Vagina (tissue), 2 donors: ENCODE measurements at regions not wholly inside any gene's neighbourhood (a gene's known extent, or its start where the extent isn't known, plus 50 kb on each side); places are given as distances from the start of the nearest gene placed in this dataset.

Experiments
- DNase-seq, 2 donors: peaks; one replicate each; pipeline ENCODE4 v3.0.0-alpha.2; 2017; ENCODE audit errors: extremely low spot score in 2 of 2
- H3K27ac ChIP-seq: fragments of 200-600 bp; sonication (generic); one replicate; pipeline ENCODE4 v1.5.1; 2019
- H3K27me3 ChIP-seq: fragments of 200-600 bp; sonication (generic); one replicate; pipeline ENCODE4 v1.5.1; 2019
- H3K36me3 ChIP-seq, 2 donors: fragments of 200-600 bp; sonication (generic); one replicate each; pipeline ENCODE4 v1.5.1; 2017 to 2019
- H3K4me1 ChIP-seq: fragments of 200-600 bp; sonication (generic); one replicate; pipeline ENCODE4 v1.5.1; 2019
- H3K4me3 ChIP-seq, 2 donors: fragments of 200-600 bp; sonication (generic); 1 replicate in 1 of 2; 2 replicates in 1 of 2; pipeline ENCODE4 v1.5.1; 2016 to 2019
- H3K9me3 ChIP-seq: fragments of 200-600 bp; sonication (generic); one replicate; pipeline ENCODE4 v1.5.1; 2019
- CTCF ChIP-seq, 3 experiments: fragments of 450-650 bp in 2 of 3; fragments of 200-600 bp in 1 of 3; sonication (generic) in 1 of 3; IDR thresholded peaks; one replicate each; pipeline ENCODE4 v1.5.1; 2017 to 2019; ENCODE audit warnings: antibody characterized with exemption in 3 of 3, mild to moderate bottlenecking in 2 of 3, moderate library complexity in 2 of 3
- POLR2A ChIP-seq, 2 donors: fragments of 450-650 bp; IDR thresholded peaks; one replicate each; pipeline ENCODE4 v1.6.1; 2017; ENCODE audit warnings: antibody characterized with exemption in 2 of 2, mild to moderate bottlenecking in 2 of 2, moderate library complexity in 2 of 2
- POLR2AphosphoS5 ChIP-seq, 2 donors: sonication (generic); formaldehyde crosslinking; IDR thresholded peaks; one replicate each; pipeline ENCODE4 v1.9.0; 2017; ENCODE audit warnings: antibody characterized with exemption in 2 of 2, mild to moderate bottlenecking in 2 of 2, low read depth in 1 of 2; ENCODE audit not compliant: insufficient read depth in 1 of 2
- intact Hi-C: fragments of 100-400 bp; cut with DNase I; formaldehyde crosslinking; loops from one replicate; pipeline ENCODE4 v1.15.1; 2023

- Histone ChIP-seq H3K4me3 (no peak overlapping the region), H3K4me1 (no peaks in the 10 kb centered on the region), H3K27me3 (no peaks in the 10 kb centered on the region), H3K36me3 (no peaks in the 10 kb centered on the region), H3K27ac (no peak overlapping the region), H3K9me3 (no peaks in the 10 kb centered on the region)
- TF ChIP-seq POLR2AphosphoS5 (IDR thresholded peaks at IDR 0.05; ENCODE audit: insufficient read depth in 1 of 2, low read depth in 1 of 2) (no peak), POLR2A (IDR thresholded peaks at IDR 0.05) (no peak), CTCF (IDR thresholded peaks at IDR 0.05) (no peak)
- intact Hi-C loops: no loop called here
- DNase-seq: no peak
Measured at GRCh38 chr4:138021139-138021830, 220.9 kb downstream of the SLC7A11 start.

- Histone ChIP-seq H3K4me1 (no peaks in the 10 kb centered on the region), H3K4me3 (no peak overlapping the region), H3K27me3 (no peaks in the 10 kb centered on the region), H3K9me3 (no peaks in the 10 kb centered on the region), H3K27ac (no peak overlapping the region), H3K36me3 (no peaks in the 10 kb centered on the region)
- TF ChIP-seq POLR2A (IDR thresholded peaks at IDR 0.05) (no peak), CTCF (IDR thresholded peaks at IDR 0.05) (no peak), POLR2AphosphoS5 (IDR thresholded peaks at IDR 0.05; ENCODE audit: insufficient read depth in 1 of 2, low read depth in 1 of 2) (no peak)
- no peak for DNase-seq
- intact Hi-C loops: no loop called here
Measured at GRCh38 chr4:138014590-138015288, 227.4 kb downstream of the SLC7A11 start.

GRCh38 chr4:138013625-138014024, 228.5 kb downstream of the SLC7A11 start:
- H3K4me3 ChIP-seq: no peak overlapping the region
- no peaks in the 10 kb centered on the region for H3K4me1 ChIP-seq
- TF ChIP-seq POLR2AphosphoS5 (IDR thresholded peaks at IDR 0.05; ENCODE audit: insufficient read depth in 1 of 2, low read depth in 1 of 2) (no peak), POLR2A (IDR thresholded peaks at IDR 0.05) (no peak), CTCF (IDR thresholded peaks at IDR 0.05) (no peak)
- H3K27me3 ChIP-seq: no peaks in the 10 kb centered on the region
- intact Hi-C loops: no loop called here
- no peak for DNase-seq
- no peaks in the 10 kb centered on the region for H3K36me3 ChIP-seq
- no peak overlapping the region for H3K27ac ChIP-seq
- no peaks in the 10 kb centered on the region for H3K9me3 ChIP-seq

GRCh38 chr4:138010639-138011038, 231.5 kb downstream of the SLC7A11 start:
- intact Hi-C loops: no loop called here
- no peaks in the 10 kb centered on the region for H3K36me3 ChIP-seq
- no peaks in the 10 kb centered on the region for H3K9me3 ChIP-seq
- H3K27me3 ChIP-seq: no peaks in the 10 kb centered on the region
- no peak overlapping the region for H3K4me3 ChIP-seq
- H3K4me1 ChIP-seq: no peaks in the 10 kb centered on the region
- no peak for TF ChIP-seq CTCF (IDR thresholded peaks at IDR 0.05)
- TF ChIP-seq POLR2A (IDR thresholded peaks at IDR 0.05): no peak
- no peak for TF ChIP-seq POLR2AphosphoS5 (IDR thresholded peaks at IDR 0.05; ENCODE audit: insufficient read depth in 1 of 2, low read depth in 1 of 2)
- no peak for DNase-seq
- H3K27ac ChIP-seq: no peak overlapping the region

- intact Hi-C loops: no loop called here
- H3K9me3 ChIP-seq: no peaks in the 10 kb centered on the region
- TF ChIP-seq POLR2AphosphoS5 (IDR thresholded peaks at IDR 0.05; ENCODE audit: insufficient read depth in 1 of 2, low read depth in 1 of 2) (no peak), CTCF (IDR thresholded peaks at IDR 0.05) (no peak)
- H3K27ac ChIP-seq: no peak overlapping the region
- no peak overlapping the region for H3K4me3 ChIP-seq
- no peaks in the 10 kb centered on the region for H3K27me3 ChIP-seq
- H3K4me1 ChIP-seq: no peaks in the 10 kb centered on the region
- DNase-seq: no peak
- H3K36me3 ChIP-seq: no peaks in the 10 kb centered on the region
Measured at GRCh38 chr4:138007572-138007971, 234.6 kb downstream of the SLC7A11 start.
